HEK293T (cell line): ENCODE measurements at regions not wholly inside any gene's neighbourhood (a gene's known extent, or its start where the extent isn't known, plus 50 kb on each side); places are given as distances from the start of the nearest gene placed in this dataset.

Experiments used
- ARNT ChIP-seq: fragments of 450-650 bp; IDR thresholded peaks from 2 replicates; pipeline ENCODE4 v1.6.1; 2017; ENCODE audit warnings: mild to moderate bottlenecking
- ELF4 ChIP-seq: fragments of 450-650 bp; IDR thresholded peaks from 2 replicates; pipeline ENCODE4 v1.6.1; 2017; ENCODE audit warnings: antibody characterized with exemption
- FOXA1 ChIP-seq: fragments of 450-650 bp; IDR thresholded peaks from 2 replicates; pipeline ENCODE4 v1.6.1; 2016; ENCODE audit warnings: mild to moderate bottlenecking
- FOXK2 ChIP-seq: fragments of 450-650 bp; IDR thresholded peaks from 2 replicates; pipeline ENCODE4 v1.6.1; 2016; ENCODE audit warnings: mild to moderate bottlenecking
- FOXM1 ChIP-seq: fragments of 450-650 bp; IDR thresholded peaks from 2 replicates; pipeline ENCODE4 v1.6.1; 2017; ENCODE audit warnings: mild to moderate bottlenecking, borderline replicate concordance
- NFRKB ChIP-seq: fragments of 450-650 bp; IDR thresholded peaks from 2 replicates; pipeline ENCODE4 v1.6.1; 2016; ENCODE audit warnings: mild to moderate bottlenecking, moderate library complexity
- SUZ12 ChIP-seq: fragments of 450-650 bp; IDR thresholded peaks from 2 replicates; pipeline ENCODE4 v1.6.1; 2016; ENCODE audit warnings: mild to moderate bottlenecking

GRCh38 chr9:90132866-90133265, 509.8 kb downstream of the DIRAS2 start:
- TF ChIP-seq ELF4 (no peak), FOXK2 (no peak), NFRKB (no peak), FOXM1 (no peak), SUZ12 (no peak), FOXA1 (no peak), ARNT (no peak)
